Heart left ventricle (tissue), 16 donors: ENCODE measurements at regions not wholly inside any gene's neighbourhood (a gene's known extent, or its start where the extent isn't known, plus 50 kb on each side); places are given as distances from the start of the nearest gene placed in this dataset.

ENCODE experiments used
- ATAC-seq, 4 donors: fragments of 200-7000 bp; cut with Tn5 transposase; one replicate each; pipeline ENCODE4 v1.9.1; 2020 to 2022; ENCODE audit warnings: moderate library complexity in 4 of 4, mild to moderate bottlenecking in 3 of 4, moderate number of reproducible peaks in 1 of 4
- DNase-seq, 5 donors: peaks; one replicate each; pipeline ENCODE4 v3.0.0-alpha.2; 2020
- H3K27ac ChIP-seq, 12 donors: fragments of 200-600 bp; sonication (generic) in 4 of 12; one replicate each; pipeline versions ENCODE4 v1.5.0 to v1.8.0; 2016 to 2022; ENCODE audit warnings: mild to moderate bottlenecking in 2 of 12
- H3K27me3 ChIP-seq, 9 donors: fragments of 200-600 bp; sonication (generic) in 2 of 9; one replicate each; pipeline versions ENCODE4 v1.5.1 to v1.8.0; 2016 to 2022; ENCODE audit warnings: mild to moderate bottlenecking in 3 of 9
- H3K36me3 ChIP-seq, 9 donors: fragments of 200-600 bp; sonication (generic) in 2 of 9; one replicate each; pipeline versions ENCODE4 v1.5.0 to v1.8.0; 2018 to 2022; ENCODE audit warnings: mild to moderate bottlenecking in 2 of 9
- H3K4me1 ChIP-seq, 12 donors: fragments of 200-600 bp; sonication (generic) in 4 of 12; one replicate each; pipeline versions ENCODE4 v1.5.0 to v1.8.0; 2016 to 2022; ENCODE audit warnings: mild to moderate bottlenecking in 3 of 12
- H3K4me3 ChIP-seq, 12 donors: fragments of 200-600 bp; sonication (generic) in 4 of 12; one replicate each; pipeline versions ENCODE4 v1.5.0 to v1.8.0; 2017 to 2022; ENCODE audit warnings: mild to moderate bottlenecking in 9 of 12, moderate library complexity in 4 of 12
- H3K9me3 ChIP-seq, 12 donors: fragments of 200-600 bp; sonication (generic) in 4 of 12; one replicate each; pipeline versions ENCODE4 v1.5.0 to v1.8.0; 2016 to 2022; ENCODE audit warnings: mild to moderate bottlenecking in 1 of 12
- POLR2A ChIP-seq, 2 donors: fragments of 450-650 bp; IDR thresholded peaks; one replicate each; pipeline ENCODE4 v1.6.1; 2017; ENCODE audit warnings: antibody characterized with exemption in 2 of 2, mild to moderate bottlenecking in 2 of 2, moderate library complexity in 2 of 2
- WGBS, 4 donors: extraction: QIAGEN DNeasy Blood & Tissue Kit in 2 of 4; methylation state at CpG; one replicate each; pipeline versions ENCODE4 v1.1.5 to v1.1.7; 2013 to 2018; 5-methylcytosine and 5-hydroxymethylcytosine counted together
- intact Hi-C, 10 donors: fragments of 100-400 bp; cut with DNase I; formaldehyde crosslinking; loops; one replicate each; pipeline versions ENCODE4 v1.11.1 to v1.14.2; 2022
- TF ChIP-seq, protein P1 (sequence below), 12 donors: fragments of 200-600 bp; sonication (generic) in 4 of 12; IDR thresholded peaks; one replicate each; pipeline versions ENCODE4 v1.5.0 to v1.8.0; 2018 to 2022; ENCODE audit warnings: antibody characterized with exemption in 12 of 12, mild to moderate bottlenecking in 5 of 12
- donor health status: ischemic (EF 13 %, LVEDD 7.1; RV severe dilation, severe dysfunction).
- donor health status: healthy with polysubstance abuse.
- donor health status: DM: no; HTN: yes; CAD: no.
- donor health status: DM: no; HTN: no; CAD: no.
- donor health status: ischemic (EF 25% LVEDD 6.9; RV normal size, moderate dysfunction).
- donor health status: ischemic (EF 25% LVEDD 5.7; RV mildly dilated, moderate dysfunction).
- donor health status: healthy.
- donor health status: DM: yes; HTN: yes; CAD: no.
- donor health status: ischemic (EF 35%, LVEDD 5.7; RV mildly dilated, moderate dysfunction).
- donor health status: nonischemic (EF 11% LVEDD 7.7; RV severe dilation, severe dysfunction).
- donor health status: DM: yes; HTN: yes; CAD: no.
- donor health status: PGD.
- donor health status: ischemic (EF 29% LVEDD 5.4; RV normal size, mild dysfunction).
- donor health status: nonischemic (EF 23%, LVEDD 6.1; RV moderate dilation, normal function).

DNA sequence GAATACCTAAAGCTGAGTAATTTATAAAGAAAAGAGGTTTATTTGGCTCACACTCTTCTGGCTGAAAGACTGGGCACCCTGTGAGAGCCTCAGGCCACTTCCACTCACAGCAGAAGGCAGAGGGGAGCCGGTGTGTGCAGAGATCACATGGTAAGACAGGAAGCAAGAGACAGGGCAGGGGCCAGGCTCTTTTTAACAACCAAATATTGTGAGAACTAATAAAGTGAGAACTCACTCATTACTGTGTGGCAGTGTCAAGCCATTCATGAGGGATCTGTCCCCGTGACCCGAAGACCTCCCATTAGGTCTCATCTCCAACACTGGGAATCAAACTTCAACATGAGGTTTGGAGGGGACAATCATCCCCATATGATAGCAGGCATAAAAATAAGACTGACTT lies 180.8 kb upstream of the DIO3 start:
- WGBS, 4 donors, result 81 to 85% (median 83%) methylated on average over 3 of the region's 3 CpGs
- Histone ChIP-seq H3K9me3 (peaks cover 0 to 43% (median 16%) of the 10 kb centered on the region in 12 donors), H3K4me3 (no peak overlapping the region)

DNA sequence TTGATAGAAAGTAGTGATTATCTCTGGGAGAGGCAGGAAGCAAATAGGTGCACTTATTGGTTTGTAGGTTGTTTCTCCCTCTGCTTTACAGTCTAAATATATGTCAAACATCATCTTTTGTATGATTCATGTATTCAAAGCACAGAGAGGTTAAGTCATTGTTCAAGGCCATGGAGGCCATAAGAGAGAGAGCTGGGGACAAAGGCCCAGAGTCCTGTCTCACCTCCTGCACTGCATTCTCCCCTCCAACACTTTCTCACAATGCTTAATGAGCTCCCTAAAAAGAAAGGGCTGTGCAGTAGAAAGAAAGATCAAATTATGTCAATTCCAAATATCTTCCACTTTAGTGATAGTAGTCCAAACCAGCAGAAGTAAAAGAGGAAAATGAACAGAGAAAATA lies 180.4 kb upstream of the DIO3 start:
- H3K4me3 ChIP-seq, result no peak overlapping the region
- H3K27ac ChIP-seq, result no peak overlapping the region
- DNase-seq (no peak), ATAC-seq (no peak)
- peaks cover 0 to 9% (median 0%) of the 10 kb centered on the region in 9 donors for H3K27me3 ChIP-seq
- TF ChIP-seq, protein P1, sequence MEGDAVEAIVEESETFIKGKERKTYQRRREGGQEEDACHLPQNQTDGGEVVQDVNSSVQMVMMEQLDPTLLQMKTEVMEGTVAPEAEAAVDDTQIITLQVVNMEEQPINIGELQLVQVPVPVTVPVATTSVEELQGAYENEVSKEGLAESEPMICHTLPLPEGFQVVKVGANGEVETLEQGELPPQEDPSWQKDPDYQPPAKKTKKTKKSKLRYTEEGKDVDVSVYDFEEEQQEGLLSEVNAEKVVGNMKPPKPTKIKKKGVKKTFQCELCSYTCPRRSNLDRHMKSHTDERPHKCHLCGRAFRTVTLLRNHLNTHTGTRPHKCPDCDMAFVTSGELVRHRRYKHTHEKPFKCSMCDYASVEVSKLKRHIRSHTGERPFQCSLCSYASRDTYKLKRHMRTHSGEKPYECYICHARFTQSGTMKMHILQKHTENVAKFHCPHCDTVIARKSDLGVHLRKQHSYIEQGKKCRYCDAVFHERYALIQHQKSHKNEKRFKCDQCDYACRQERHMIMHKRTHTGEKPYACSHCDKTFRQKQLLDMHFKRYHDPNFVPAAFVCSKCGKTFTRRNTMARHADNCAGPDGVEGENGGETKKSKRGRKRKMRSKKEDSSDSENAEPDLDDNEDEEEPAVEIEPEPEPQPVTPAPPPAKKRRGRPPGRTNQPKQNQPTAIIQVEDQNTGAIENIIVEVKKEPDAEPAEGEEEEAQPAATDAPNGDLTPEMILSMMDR (IDR thresholded peaks at IDR 0.05), result no peak
- no peak for TF ChIP-seq POLR2A (IDR thresholded peaks at IDR 0.05)
- H3K36me3 ChIP-seq, result no peaks in the 10 kb centered on the region
- intact Hi-C loops, result no loop called here
- H3K4me1 ChIP-seq, result no peaks in the 10 kb centered on the region
- peaks cover 0 to 43% (median 16%) of the 10 kb centered on the region in 12 donors for H3K9me3 ChIP-seq

More for the DNA sequence above, 180.8 kb upstream of the DIO3 start:
- H3K27ac ChIP-seq, result no peak overlapping the region
- ATAC-seq (no peak), DNase-seq (no peak)
- H3K27me3 ChIP-seq, result peaks cover 0 to 9% (median 0%) of the 10 kb centered on the region in 9 donors
- no peaks in the 10 kb centered on the region for H3K36me3 ChIP-seq
- no peak for TF ChIP-seq POLR2A (IDR thresholded peaks at IDR 0.05)
- TF ChIP-seq, protein P1 (IDR thresholded peaks at IDR 0.05), result no peak
- intact Hi-C loops, result no loop called here
- H3K4me1 ChIP-seq, result no peaks in the 10 kb centered on the region

DNA sequence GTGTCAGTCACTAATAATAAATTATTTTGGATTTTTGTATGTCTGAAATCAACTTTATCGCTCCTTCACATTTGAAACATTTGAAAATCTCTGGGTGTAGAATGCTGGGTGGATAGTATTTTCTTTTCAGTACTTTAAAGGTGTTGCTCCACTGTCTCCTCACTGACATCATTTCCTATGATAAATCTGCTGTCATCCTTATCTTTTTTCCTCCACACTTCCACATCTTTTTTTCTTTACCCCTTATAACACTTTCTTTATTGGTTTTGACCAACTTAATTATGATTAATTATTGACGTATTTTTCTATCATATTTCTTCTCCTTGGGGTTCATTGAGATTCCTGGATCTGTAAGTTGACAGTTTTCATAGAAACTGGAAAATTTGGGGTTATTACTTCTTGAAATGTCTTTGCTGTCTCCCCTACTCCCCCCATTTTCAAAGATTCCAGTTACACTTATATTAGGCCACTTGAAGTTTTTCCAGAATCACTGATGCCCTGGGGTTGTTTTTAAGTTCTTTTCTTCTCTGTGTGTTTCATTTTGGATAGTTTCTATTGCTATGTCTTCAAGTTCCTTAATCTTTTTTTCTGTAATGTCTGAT lies 177.5 kb upstream of the DIO3 start:
- intact Hi-C loops, result no loop called here
- no peaks in the 10 kb centered on the region for H3K4me1 ChIP-seq
- H3K9me3 ChIP-seq, result peaks cover 0 to 42% (median 18%) of the 10 kb centered on the region in 12 donors
- H3K27me3 ChIP-seq, result no peaks in the 10 kb centered on the region
- H3K4me3 ChIP-seq, result no peak overlapping the region
- no peaks in the 10 kb centered on the region for H3K36me3 ChIP-seq
- no peak for DNase-seq
- no peak for TF ChIP-seq POLR2A (IDR thresholded peaks at IDR 0.05)
- TF ChIP-seq, protein P1 (IDR thresholded peaks at IDR 0.05), result no peak
- WGBS, 4 donors, result 82 to 92% (median 91%) methylated on average over 2 of the region's 2 CpGs
- no peak overlapping the region for H3K27ac ChIP-seq
- ATAC-seq, result no peak

DNA sequence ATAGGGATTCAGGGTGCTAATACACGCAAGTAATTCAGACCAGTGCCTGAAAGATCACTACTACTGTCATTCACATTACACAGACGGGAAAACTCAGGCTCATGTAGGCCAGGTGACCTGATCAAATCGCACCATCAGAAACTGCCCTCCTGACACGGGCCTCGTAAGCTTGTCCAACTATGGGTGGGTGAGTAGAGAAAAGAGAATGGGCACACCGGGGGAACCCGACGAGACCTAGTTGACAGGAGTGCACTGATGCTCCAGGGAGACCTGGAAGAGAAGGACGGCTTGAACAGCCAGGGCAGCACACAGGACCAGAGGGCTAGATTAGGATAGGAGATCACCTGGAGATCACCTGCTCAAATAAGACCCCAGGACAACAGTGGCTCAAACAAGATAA lies 166.9 kb upstream of the DIO3 start:
- no peaks in the 10 kb centered on the region for H3K36me3 ChIP-seq
- ATAC-seq, result no peak
- peaks cover 0 to 7% (median 0%) of the 10 kb centered on the region in 12 donors for H3K9me3 ChIP-seq
- intact Hi-C loops, result no loop called here
- no peak overlapping the region for H3K27ac ChIP-seq
- peaks cover 0 to 5% (median 0%) of the 10 kb centered on the region in 9 donors for H3K27me3 ChIP-seq
- TF ChIP-seq POLR2A (IDR thresholded peaks at IDR 0.05), result no peak
- TF ChIP-seq, protein P1 (IDR thresholded peaks at IDR 0.05), result no peak
- no peak overlapping the region for H3K4me3 ChIP-seq
- H3K4me1 ChIP-seq, result no peaks in the 10 kb centered on the region
- WGBS, 4 donors, result 90 to 94% (median 91%) methylated on average over 9 of the region's 9 CpGs
- no peak for DNase-seq
